ENCODE measurements at regions not wholly inside any gene's neighbourhood (a gene's known extent, or its start where the extent isn't known, plus 50 kb on each side); places are given as distances from the start of the nearest gene placed in this dataset.

DNA sequence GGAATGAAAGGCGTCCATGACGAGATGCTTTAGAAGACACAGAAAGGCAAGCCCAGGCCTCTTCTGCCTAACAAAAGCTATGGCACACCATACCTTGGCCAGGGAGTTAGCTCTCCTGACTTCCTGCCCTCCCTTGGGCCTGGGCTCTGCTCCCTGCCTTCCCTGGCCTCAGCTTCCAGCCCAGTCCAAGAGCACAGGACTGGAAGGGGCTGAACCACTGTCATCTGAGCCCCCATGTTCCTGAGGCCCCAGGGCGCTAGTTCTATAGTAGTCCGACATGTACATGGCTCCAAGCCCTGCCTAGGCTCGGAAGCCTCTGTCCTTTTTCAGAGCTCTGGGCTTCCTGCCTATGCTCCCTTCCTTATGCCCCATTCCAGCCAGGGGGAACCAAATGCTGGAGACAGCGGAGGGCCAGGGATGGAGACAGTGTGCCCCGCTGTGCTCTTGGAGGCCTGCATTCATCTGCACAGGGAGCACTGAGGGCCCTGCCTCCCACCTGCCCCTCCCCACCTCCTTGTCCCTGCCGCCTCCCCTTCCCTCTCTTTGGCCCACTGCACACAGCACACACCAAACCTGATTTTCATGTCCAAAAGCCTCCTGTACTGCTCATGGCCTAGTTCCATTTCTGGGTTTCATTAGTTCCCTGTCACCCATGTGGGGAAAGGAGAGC is 240.1 kb downstream of the RHOU start:
- no peak for TF ChIP-seq CTCF (IDR thresholded peaks at IDR 0.05)
- no peak for TF ChIP-seq POLR2A (IDR thresholded peaks at IDR 0.05)

Data from right lobe of liver (tissue), 4 donors.